Kidney (tissue), 13 donors: ENCODE measurements at regions not wholly inside any gene's neighbourhood (a gene's known extent, or its start where the extent isn't known, plus 50 kb on each side); places are given as distances from the start of the nearest gene placed in this dataset.
A peak's percentile ranks its signal among the peaks of the same experiment; 100 is the strongest.

Experiments
- DNase-seq, 5 donors: peaks; one replicate each; pipeline ENCODE4 v3.0.0-alpha.2; 2013 to 2020
- FAIRE-seq: peaks from 2 replicates; lab custom pipeline; 2012; peaks lifted over from hg19 to GRCh38; lab: Jason Lieb, UNC
- H3K27ac ChIP-seq, 2 donors: one replicate each; pipeline ENCODE4 v1.7.0; 2013; ENCODE audit warnings: low read depth in 2 of 2, low read length in 2 of 2, inconsistent platforms in 1 of 2
- H3K27me3 ChIP-seq: one replicate; pipeline ENCODE4 v1.7.1; 2013; ENCODE audit warnings: low read length, inconsistent platforms; ENCODE audit not compliant: control insufficient read depth, insufficient read depth
- H3K36me3 ChIP-seq, 3 donors: one replicate each; pipeline versions ENCODE4 v1.7.0 to v1.7.1; 2013; ENCODE audit warnings: low read length in 3 of 3, control low read depth in 1 of 3, inconsistent platforms in 1 of 3; ENCODE audit not compliant: insufficient read depth in 3 of 3, control insufficient read depth in 2 of 3
- H3K4me1 ChIP-seq, 3 donors: one replicate each; pipeline versions ENCODE4 v1.7.0 to v1.7.1; 2013; ENCODE audit warnings: low read length in 3 of 3, inconsistent platforms in 1 of 3, low read depth in 1 of 3; ENCODE audit not compliant: control insufficient read depth in 2 of 3, insufficient read depth in 2 of 3
- H3K4me3 ChIP-seq, 3 donors: one replicate each; pipeline versions ENCODE4 v1.7.0 to v1.8.1; 2013; ENCODE audit warnings: low read length in 3 of 3, control low read depth in 1 of 3, inconsistent platforms in 1 of 3
- H3K9ac ChIP-seq, 3 donors: one replicate each; pipeline versions ENCODE4 v1.7.0 to v1.7.1; 2013; ENCODE audit warnings: low read length in 3 of 3, control low read depth in 1 of 3, inconsistent platforms in 1 of 3
- H3K9me3 ChIP-seq, 3 donors: one replicate each; pipeline versions ENCODE4 v1.7.0 to v1.7.1; 2013; ENCODE audit warnings: low read length in 3 of 3, control low read depth in 1 of 3, inconsistent platforms in 1 of 3; ENCODE audit not compliant: control insufficient read depth in 2 of 3, insufficient read depth in 1 of 3
- intact Hi-C: fragments of 100-400 bp; cut with DNase I; formaldehyde crosslinking; loops from one replicate; pipeline ENCODE4 v1.11.1; 2022
- TF ChIP-seq, protein P1 (sequence below): IDR thresholded peaks from 3 replicates; pipeline ENCODE4 v1.5.1; 2012; ENCODE audit warnings: mild to moderate bottlenecking, moderate library complexity, borderline replicate concordance; ENCODE audit not compliant: insufficient read depth; ENCODE audit errors: extremely low read depth
- donor health status: control.
- donor health status: control.
- donor health status: control.
- donor health status: control.
- donor health status: control.
- donor health status: DM: yes; HTN: yes; CAD: no.
- donor health status: Normal renal cell carcinoma (clear cell type).

DNA sequence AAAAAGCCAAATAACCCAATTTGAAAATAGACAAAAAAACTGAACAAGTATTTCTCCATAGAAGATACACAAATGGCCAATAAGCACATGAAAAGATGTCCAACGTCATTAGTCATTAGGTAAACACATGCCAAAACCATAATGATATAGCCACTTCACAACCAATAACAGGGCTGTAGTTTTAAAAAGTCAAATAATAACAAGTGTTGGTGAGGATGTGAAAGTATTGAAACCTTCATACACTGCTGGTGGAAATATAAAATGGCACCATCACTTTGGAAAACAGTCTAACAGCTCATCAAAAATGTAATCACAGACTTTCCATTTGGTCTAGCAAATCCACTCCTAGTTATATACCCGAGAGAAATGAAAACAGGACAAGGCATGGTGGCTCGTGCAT is 144.2 kb upstream of the CYP1B1 start:
- no peaks in the 10 kb centered on the region for H3K36me3 ChIP-seq
- TF ChIP-seq, protein P1, sequence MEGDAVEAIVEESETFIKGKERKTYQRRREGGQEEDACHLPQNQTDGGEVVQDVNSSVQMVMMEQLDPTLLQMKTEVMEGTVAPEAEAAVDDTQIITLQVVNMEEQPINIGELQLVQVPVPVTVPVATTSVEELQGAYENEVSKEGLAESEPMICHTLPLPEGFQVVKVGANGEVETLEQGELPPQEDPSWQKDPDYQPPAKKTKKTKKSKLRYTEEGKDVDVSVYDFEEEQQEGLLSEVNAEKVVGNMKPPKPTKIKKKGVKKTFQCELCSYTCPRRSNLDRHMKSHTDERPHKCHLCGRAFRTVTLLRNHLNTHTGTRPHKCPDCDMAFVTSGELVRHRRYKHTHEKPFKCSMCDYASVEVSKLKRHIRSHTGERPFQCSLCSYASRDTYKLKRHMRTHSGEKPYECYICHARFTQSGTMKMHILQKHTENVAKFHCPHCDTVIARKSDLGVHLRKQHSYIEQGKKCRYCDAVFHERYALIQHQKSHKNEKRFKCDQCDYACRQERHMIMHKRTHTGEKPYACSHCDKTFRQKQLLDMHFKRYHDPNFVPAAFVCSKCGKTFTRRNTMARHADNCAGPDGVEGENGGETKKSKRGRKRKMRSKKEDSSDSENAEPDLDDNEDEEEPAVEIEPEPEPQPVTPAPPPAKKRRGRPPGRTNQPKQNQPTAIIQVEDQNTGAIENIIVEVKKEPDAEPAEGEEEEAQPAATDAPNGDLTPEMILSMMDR = no peak
- H3K4me1 ChIP-seq = no peaks in the 10 kb centered on the region
- no peak overlapping the region for H3K27ac ChIP-seq
- intact Hi-C loops = no loop called here
- no peaks in the 10 kb centered on the region for H3K9me3 ChIP-seq
- H3K27me3 ChIP-seq = no peaks in the 10 kb centered on the region
- no peak overlapping the region for H3K9ac ChIP-seq
- no peak for DNase-seq
- no peak overlapping the region for H3K4me3 ChIP-seq
- FAIRE-seq = no peak

DNA sequence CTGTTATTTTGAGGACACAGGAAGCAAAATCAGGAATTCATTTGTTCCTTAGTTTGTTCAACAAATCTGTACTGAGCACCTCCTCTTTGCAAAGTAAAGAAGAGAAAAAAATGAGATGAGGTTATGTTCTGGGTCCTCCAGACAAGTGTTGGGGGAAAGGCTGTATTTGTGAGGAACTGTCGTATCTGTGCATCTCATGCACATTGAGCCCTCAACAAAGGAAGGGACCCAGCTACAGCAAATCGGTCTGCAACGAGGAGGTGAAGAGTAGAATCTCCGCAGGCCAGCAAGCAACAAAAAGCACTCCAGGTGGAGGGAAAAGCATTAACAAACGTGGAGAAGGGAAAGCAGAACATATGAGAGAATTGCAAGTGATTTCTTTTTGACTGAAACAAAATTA is 143.0 kb upstream of the CYP1B1 start:
- no peak for FAIRE-seq
- Histone ChIP-seq H3K4me1 (peaks cover 0 to 4% (median 0%) of the 10 kb centered on the region in 3 donors), H3K27me3 (no peaks in the 10 kb centered on the region), H3K4me3 (no peak overlapping the region), H3K27ac (no peak overlapping the region), H3K9ac (no peak overlapping the region), H3K9me3 (no peaks in the 10 kb centered on the region), H3K36me3 (no peaks in the 10 kb centered on the region)
- TF ChIP-seq, protein P1 = no peak
- intact Hi-C loops = no loop called here
- DNase-seq = no peak

DNA sequence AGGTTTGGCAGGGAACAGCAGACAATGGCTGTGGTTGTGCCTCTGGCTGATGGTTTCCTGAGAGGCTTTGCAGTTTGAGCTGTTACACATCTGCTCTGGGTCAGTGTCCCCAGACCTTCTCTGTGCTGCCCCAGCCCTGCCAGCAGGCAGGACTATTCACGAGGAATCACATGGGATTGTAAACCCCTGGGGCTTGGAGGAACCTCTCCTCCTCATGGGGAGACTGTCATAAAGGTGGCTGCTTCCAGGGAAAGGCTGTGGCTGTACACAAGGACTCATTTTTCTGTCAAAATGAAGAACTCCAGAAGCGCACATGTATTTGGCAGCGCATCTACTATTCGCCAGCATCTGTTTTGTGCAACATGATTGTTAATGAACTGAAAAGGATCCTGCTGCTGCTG is 142.6 kb upstream of the CYP1B1 start:
- Histone ChIP-seq H3K27ac (no peak overlapping the region), H3K27me3 (no peaks in the 10 kb centered on the region), H3K9ac (no peak overlapping the region), H3K4me3 (no peak overlapping the region), H3K36me3 (no peaks in the 10 kb centered on the region), H3K9me3 (no peaks in the 10 kb centered on the region), H3K4me1 (peaks cover 0 to 4% (median 0%) of the 10 kb centered on the region in 3 donors)
- intact Hi-C loops = no loop called here
- no peak for FAIRE-seq
- DNase-seq = peak in 2 of 5 donors; percentile 16 to 76
- TF ChIP-seq, protein P1 = no peak
